T-helper 2 cell treated with Interferon-gamma antibody and Interleukin-4, amounts not matched to agents 100 ng/mL and 5 ng/mL, for 36 hours (primary cell): ENCODE measurements at regions not wholly inside any gene's neighbourhood (a gene's known extent, or its start where the extent isn't known, plus 50 kb on each side); places are given as distances from the start of the nearest gene placed in this dataset.

Experiments
- intact Hi-C: fragments of 100-400 bp; cut with micrococcal nuclease; formaldehyde crosslinking; loops from one replicate; pipeline ENCODE4 v1.15.1; 2023

- intact Hi-C loops = no loop called here
Observed at GRCh38 chr1:195450794-195451193, 1157.4 kb downstream of the KCNT2 start.

- intact Hi-C loops = no loop called here
Observed at GRCh38 chr1:195439661-195440060, 1168.6 kb downstream of the KCNT2 start.

GRCh38 chr1:195434566-195435203 lies 1173.6 kb downstream of the KCNT2 start:
- intact Hi-C loops = no loop called here

GRCh38 chr1:195430826-195431225 lies 1177.4 kb downstream of the KCNT2 start:
- intact Hi-C loops = no loop called here

- intact Hi-C loops = no loop called here
Observed at GRCh38 chr1:195428927-195429326, 1179.3 kb downstream of the KCNT2 start.

GRCh38 chr1:195415584-195415983 lies 1192.7 kb downstream of the KCNT2 start:
- intact Hi-C loops = no loop called here

- intact Hi-C loops = no loop called here
Observed at GRCh38 chr1:195394567-195394966, 1213.7 kb downstream of the KCNT2 start.

GRCh38 chr1:195376190-195376589 lies 1232.0 kb downstream of the KCNT2 start:
- intact Hi-C loops = no loop called here

GRCh38 chr1:195373856-195374255 lies 1234.4 kb downstream of the KCNT2 start:
- intact Hi-C loops = no loop called here

- intact Hi-C loops = no loop called here
Observed at GRCh38 chr1:195345149-195345548, 1263.1 kb downstream of the KCNT2 start.

- intact Hi-C loops = no loop called here
Observed at GRCh38 chr1:195337646-195338045, 1270.6 kb downstream of the KCNT2 start.

GRCh38 chr1:195336812-195337211 lies 1271.4 kb downstream of the KCNT2 start:
- intact Hi-C loops = no loop called here

- intact Hi-C loops = no loop called here
Observed at GRCh38 chr1:195335541-195335940, 1272.7 kb downstream of the KCNT2 start.

- intact Hi-C loops = no loop called here
Observed at GRCh38 chr1:195332102-195332501, 1276.1 kb downstream of the KCNT2 start.

GRCh38 chr1:195328681-195329080 lies 1279.6 kb downstream of the KCNT2 start:
- intact Hi-C loops = no loop called here

- intact Hi-C loops = no loop called here
Observed at GRCh38 chr1:195328102-195328501, 1280.1 kb downstream of the KCNT2 start.

GRCh38 chr1:195327361-195327760 lies 1280.9 kb downstream of the KCNT2 start:
- intact Hi-C loops = no loop called here

GRCh38 chr1:195326325-195326724 lies 1281.9 kb downstream of the KCNT2 start:
- intact Hi-C loops = no loop called here

- intact Hi-C loops = no loop called here
Observed at GRCh38 chr1:195325181-195325580, 1283.1 kb downstream of the KCNT2 start.

- intact Hi-C loops = no loop called here
Observed at GRCh38 chr1:195306281-195306680, 1302.0 kb downstream of the KCNT2 start.

- intact Hi-C loops = no loop called here
Observed at GRCh38 chr1:195294911-195295310, 1313.3 kb downstream of the KCNT2 start.

- intact Hi-C loops = no loop called here
Observed at GRCh38 chr1:195278644-195279043, 1329.6 kb downstream of the KCNT2 start.

GRCh38 chr1:195275710-195276109 lies 1332.5 kb downstream of the KCNT2 start:
- intact Hi-C loops = no loop called here

- intact Hi-C loops = no loop called here
Observed at GRCh38 chr1:195251900-195252299, 1356.3 kb downstream of the KCNT2 start.
